Epithelial cell of proximal tubule (primary cell): ENCODE measurements at regions not wholly inside any gene's neighbourhood (a gene's known extent, or its start where the extent isn't known, plus 50 kb on each side); places are given as distances from the start of the nearest gene placed in this dataset.

Experiments
- DNase-seq: peaks from one replicate; pipeline ENCODE4 v3.0.0-alpha.2; 2011; ENCODE audit warnings: low read depth
- H3K4me3 ChIP-seq: 2 replicates; pipeline ENCODE4 v1.5.1; 2011; ENCODE audit warnings: low read depth, mild to moderate bottlenecking, low read length
- CTCF ChIP-seq: conservative IDR thresholded peaks from 2 replicates; pipeline ENCODE4 v1.5.1; 2012; ENCODE audit warnings: low read depth, mild to moderate bottlenecking, low read length

- no peak for TF ChIP-seq CTCF
- H3K4me3 ChIP-seq: no peak overlapping the region
- no peak for DNase-seq
Measured at GRCh38 chrX:26328608-26329319, 112.8 kb downstream of the MAGEB5 start.

- DNase-seq: no peak
- no peak for TF ChIP-seq CTCF
- H3K4me3 ChIP-seq: no peak overlapping the region
Measured at GRCh38 chrX:26309262-26309661, 93.3 kb downstream of the MAGEB5 start.

GRCh38 chrX:26295425-26295824, 79.5 kb downstream of the MAGEB5 start:
- no peak for TF ChIP-seq CTCF
- no peak for DNase-seq
- no peak overlapping the region for H3K4me3 ChIP-seq

- TF ChIP-seq CTCF: no peak
- H3K4me3 ChIP-seq: no peak overlapping the region
- DNase-seq: no peak
Measured at GRCh38 chrX:26286836-26287235, 70.9 kb downstream of the MAGEB5 start.
